IMR-90 (cell line): ENCODE measurements at regions not wholly inside any gene's neighbourhood (a gene's known extent, or its start where the extent isn't known, plus 50 kb on each side); places are given as distances from the start of the nearest gene placed in this dataset.

Experiments used
- ATAC-seq: fragments of 200-7000 bp; cut with Tn5 transposase; 2 replicates; pipeline ENCODE4 v1.9.1; 2020; ENCODE audit warnings: low read depth, mild to moderate bottlenecking, moderate library complexity
- BruUV-seq: library from RNA; stranded (reverse); fragments of 400-500 nt; replicated peaks from 2 replicates; lab custom pipeline; 2021; lab: Mats Ljungman, UMichigan
- CTCF ChIA-PET: fragments of 300-600 bp; formaldehyde crosslinking; extraction: SDS; loops from one replicate; lab custom pipeline; 2021; ENCODE audit warnings: antibody characterized with exemption; lab: Yijun Ruan, JAX
- POLR2A ChIA-PET: fragments of 300-600 bp; sonication (Branson Sonifier 250); formaldehyde crosslinking; loops from one replicate; lab custom pipeline; 2022; ENCODE audit warnings: antibody characterized with exemption; ENCODE audit not compliant: unreplicated experiment; lab: Charles Lee
- DNase-seq: peaks from one replicate; pipeline ENCODE4 v3.0.0; 2013
- H2AFZ ChIP-seq: replicated peaks from 2 replicates; pipeline ENCODE3; 2013; ENCODE audit warnings: low read length, mild to moderate bottlenecking; ENCODE audit not compliant: poor library complexity
- H2AK5ac ChIP-seq: 2 replicates; pipeline ENCODE4 v1.6.1; 2013; ENCODE audit warnings: low read depth, low read length, inconsistent platforms
- H2AK9ac ChIP-seq: replicated peaks from 2 replicates; pipeline ENCODE3; 2013; ENCODE audit warnings: mild to moderate bottlenecking, low read depth, low read length, moderate library complexity; ENCODE audit not compliant: poor library complexity
- H2BK120ac ChIP-seq: 2 replicates; pipeline ENCODE4 v1.6.1; 2013; ENCODE audit warnings: low read depth, low read length, inconsistent platforms
- H2BK15ac ChIP-seq: 3 replicates; pipeline ENCODE4 v1.6.1; 2013; ENCODE audit warnings: low read depth, low read length, inconsistent platforms
- H2BK20ac ChIP-seq: 2 replicates; pipeline ENCODE4 v1.6.1; 2013; ENCODE audit warnings: low read depth, mild to moderate bottlenecking, inconsistent platforms, low read length, moderate library complexity
- H2BK5ac ChIP-seq: 2 replicates; pipeline ENCODE4 v1.6.1; 2013; ENCODE audit warnings: mild to moderate bottlenecking, low read depth, low read length, inconsistent platforms; ENCODE audit not compliant: poor library complexity, severe bottlenecking
- H3K14ac ChIP-seq: replicated peaks from 2 replicates; pipeline ENCODE4 v1.6.1; 2013; ENCODE audit warnings: low read depth, low read length, inconsistent platforms
- H3K18ac ChIP-seq: 2 replicates; pipeline ENCODE4 v1.6.1; 2013; ENCODE audit warnings: low read depth, low read length, control low read depth
- H3K23ac ChIP-seq: 2 replicates; pipeline ENCODE4 v1.6.1; 2013; ENCODE audit warnings: low read depth, low read length, inconsistent platforms
- H3K27ac ChIP-seq: 2 replicates; pipeline ENCODE4 v1.5.1; 2013; ENCODE audit warnings: mild to moderate bottlenecking, control low read depth, low read length; ENCODE audit not compliant: insufficient read depth
- H3K27me3 ChIP-seq: 2 replicates; pipeline ENCODE4 v1.6.1; 2013; ENCODE audit warnings: low read length; ENCODE audit not compliant: control insufficient read depth, insufficient read depth
- H3K36me3 ChIP-seq: 2 replicates; pipeline ENCODE4 v1.6.1; 2013; ENCODE audit warnings: low read length, mixed read lengths; ENCODE audit not compliant: control insufficient read depth, insufficient read depth
- H3K4ac ChIP-seq: 2 replicates; pipeline ENCODE4 v1.6.1; 2013; ENCODE audit warnings: low read depth, low read length, inconsistent platforms
- H3K4me1 ChIP-seq: 2 replicates; pipeline ENCODE4 v1.6.1; 2013; ENCODE audit warnings: low read length, mixed read lengths; ENCODE audit not compliant: control insufficient read depth, insufficient read depth
- H3K4me2 ChIP-seq: 2 replicates; pipeline ENCODE4 v1.6.1; 2013; ENCODE audit warnings: low read depth, mild to moderate bottlenecking, control low read depth, low read length, moderate library complexity
- H3K4me3 ChIP-seq: 2 replicates; pipeline ENCODE4 v1.5.1; 2013; ENCODE audit warnings: low read depth, mild to moderate bottlenecking, control low read depth, low read length, moderate library complexity; ENCODE audit not compliant: insufficient read depth
- H3K56ac ChIP-seq: 2 replicates; pipeline ENCODE4 v1.6.1; 2013; ENCODE audit warnings: low read length, inconsistent platforms; ENCODE audit not compliant: insufficient read depth; ENCODE audit errors: extremely low read depth
- H3K79me1 ChIP-seq, 2 experiments: 2 replicates each; pipeline ENCODE4 v1.6.1; 2013; ENCODE audit warnings: low read length in 2 of 2, inconsistent platforms in 1 of 2, low read depth in 1 of 2
- H3K9ac ChIP-seq: 2 replicates; pipeline ENCODE4 v1.6.1; 2013; ENCODE audit warnings: low read depth, low read length, control low read depth
- H3K9me1 ChIP-seq: 2 replicates; pipeline ENCODE4 v1.6.1; 2013; ENCODE audit warnings: low read length, inconsistent platforms; ENCODE audit not compliant: insufficient read depth
- H3K9me3 ChIP-seq: 2 replicates; pipeline ENCODE4 v1.6.1; 2013; ENCODE audit warnings: low read length; ENCODE audit not compliant: control insufficient read depth, insufficient read depth
- H4K20me1 ChIP-seq: 2 replicates; pipeline ENCODE4 v1.6.1; 2013; ENCODE audit warnings: low read length, inconsistent platforms; ENCODE audit not compliant: insufficient read depth
- H4K5ac ChIP-seq: 2 replicates; pipeline ENCODE4 v1.6.1; 2013; ENCODE audit warnings: mild to moderate bottlenecking, low read depth, low read length, control low read depth
- H4K8ac ChIP-seq, 2 experiments: 2 replicates each; pipeline ENCODE4 v1.6.1; 2013; ENCODE audit warnings: low read depth in 2 of 2, low read length in 2 of 2, control low read depth in 1 of 2, inconsistent platforms in 1 of 2
- H4K91ac ChIP-seq: 2 replicates; pipeline ENCODE4 v1.6.1; 2013; ENCODE audit warnings: low read depth, low read length, inconsistent platforms; ENCODE audit not compliant: insufficient read depth
- BHLHE40 ChIP-seq: fragments of 150-350 bp; IDR thresholded peaks from 2 replicates; pipeline ENCODE4 v1.6.1; 2016; ENCODE audit warnings: mild to moderate bottlenecking, low read depth, low read length
- CEBPB ChIP-seq: IDR thresholded peaks from 2 replicates; pipeline ENCODE4 v1.6.1; 2012; ENCODE audit warnings: low read depth, low read length, improper control_type of control experiment
- CHD1 ChIP-seq: IDR thresholded peaks from 2 replicates; pipeline ENCODE4 v1.6.1; 2012; ENCODE audit warnings: low read depth, low read length, improper control_type of control experiment
- CTCF ChIP-seq: conservative IDR thresholded peaks from 2 replicates; pipeline ENCODE4 v1.5.1; 2012; ENCODE audit warnings: mild to moderate bottlenecking, low read depth, low read length, improper control_type of control experiment
- ELK1 ChIP-seq: fragments of 150-350 bp; IDR thresholded peaks from 2 replicates; pipeline ENCODE4 v1.6.1; 2016; ENCODE audit warnings: low read depth, mild to moderate bottlenecking, low read length, moderate library complexity, borderline replicate concordance
- FOS ChIP-seq: fragments of 150-350 bp; IDR thresholded peaks from 2 replicates; pipeline ENCODE4 v1.6.1; 2016; ENCODE audit warnings: low read depth, low read length
- MAZ ChIP-seq: IDR thresholded peaks from 2 replicates; pipeline ENCODE4 v1.6.1; 2012; ENCODE audit warnings: low read depth, mild to moderate bottlenecking, low read length, improper control_type of control experiment, moderate library complexity, borderline replicate concordance
- MXI1 ChIP-seq: IDR thresholded peaks from 2 replicates; pipeline ENCODE4 v1.6.1; 2012; ENCODE audit warnings: low read depth, mild to moderate bottlenecking, low read length, moderate library complexity, borderline replicate concordance
- NFE2L2 ChIP-seq: fragments of 150-350 bp; IDR thresholded peaks from 2 replicates; pipeline ENCODE4 v1.6.1; 2016; ENCODE audit warnings: low read depth, mild to moderate bottlenecking, low read length
- POLR2A ChIP-seq: IDR thresholded peaks from 2 replicates; pipeline ENCODE4 v1.6.1; 2012; ENCODE audit warnings: mild to moderate bottlenecking, low read depth, low read length
- RAD21 ChIP-seq: IDR thresholded peaks from 2 replicates; pipeline ENCODE4 v1.6.1; 2012; ENCODE audit warnings: low read length, improper control_type of control experiment
- RFX5 ChIP-seq: IDR thresholded peaks from 2 replicates; pipeline ENCODE4 v1.8.0; 2012; ENCODE audit warnings: low read depth, mild to moderate bottlenecking, low read length, moderate library complexity
- SMC3 ChIP-seq: fragments of 150-350 bp; IDR thresholded peaks from 2 replicates; pipeline ENCODE4 v1.6.1; 2016; ENCODE audit warnings: low read depth, mild to moderate bottlenecking, antibody characterized with exemption, low read length, moderate library complexity
- USF2 ChIP-seq: fragments of 150-350 bp; IDR thresholded peaks from 2 replicates; pipeline ENCODE4 v1.6.1; 2017; ENCODE audit warnings: mild to moderate bottlenecking, antibody characterized with exemption, low read length, low read depth
- WGBS, 2 experiments: methylation state at CpG; one replicate each; pipeline versions ENCODE4 v1.1.5 to v1.1.7; 2013; ENCODE audit warnings: missing lambda C conversion rate in 2 of 2; ENCODE audit not compliant: insufficient read length in 1 of 2; ENCODE audit errors: extremely low coverage in 2 of 2; 5-methylcytosine and 5-hydroxymethylcytosine counted together
- dilution Hi-C: fragments of 300-500 bp; cut with HindIII; formaldehyde crosslinking; loops from one replicate; pipeline ENCODE4 v1.14.3; 2018; ENCODE audit warnings: low sequenced_read_pairs; ENCODE audit not compliant: unreplicated experiment
- in situ Hi-C: fragments of 300-500 bp; cut with MboI; formaldehyde crosslinking; loops from 3 replicates; pipeline ENCODE4 v1.14.3; 2019; ENCODE audit warnings: low sequenced_read_pairs, inconsistent platforms, mixed read lengths
- intact Hi-C: fragments of 100-400 bp; cut with micrococcal nuclease; formaldehyde crosslinking; loops from 2 replicates; pipeline ENCODE4 v1.10.0; 2022

- Histone ChIP-seq H3K27me3 (no peaks in the 10 kb centered on the region), H3K9ac (no peak overlapping the region), H3K18ac (no peak overlapping the region), H3K36me3 (no peaks in the 10 kb centered on the region), H3K4ac (no peak overlapping the region), H3K23ac (no peak overlapping the region), H3K4me2 (no peak overlapping the region), H2BK120ac (no peak overlapping the region), H2BK5ac (no peak overlapping the region), H4K91ac (no peak overlapping the region), H4K5ac (no peak overlapping the region), H3K14ac (no peak overlapping the region), H2BK15ac (no peak overlapping the region), H3K4me3 (no peak overlapping the region), H3K9me3 (no peaks in the 10 kb centered on the region), H3K9me1 (no peaks in the 10 kb centered on the region), H2AK5ac (no peak overlapping the region), H3K79me1 (no peaks in the 10 kb centered on the region), H3K4me1 (no peaks in the 10 kb centered on the region), H3K56ac (no peak overlapping the region), H4K20me1 (no peaks in the 10 kb centered on the region), H3K27ac (no peak overlapping the region), H2AFZ (no peak overlapping the region), H2BK20ac (no peak overlapping the region), H2AK9ac (no peak overlapping the region), H4K8ac (no peak overlapping the region)
- DNase-seq (no peak), ATAC-seq (no peak)
- in situ Hi-C loops (no loop called here), dilution Hi-C loops (no loop called here), intact Hi-C loops (no loop called here)
- ChIA-PET POLR2A (no interaction called here), CTCF (no interaction called here)
- TF ChIP-seq CTCF (no peak), SMC3 (no peak), BHLHE40 (no peak), RFX5 (no peak), ELK1 (no peak), CEBPB (no peak), USF2 (no peak), RAD21 (no peak), MAZ (no peak), NFE2L2 (no peak), FOS (no peak), MXI1 (no peak), CHD1 (no peak), POLR2A (no peak)
- no CpG with 5 or more reads among the region's 3 CpGs for WGBS, 2 experiments
- no TSS peak for BruUV-seq
These were observed 121.1 kb upstream of the SLIT3 start for GRCh38 chr5:169422087-169422486.
